A549 (cell line): ENCODE measurements at regions not wholly inside any gene's neighbourhood (a gene's known extent, or its start where the extent isn't known, plus 50 kb on each side); places are given as distances from the start of the nearest gene placed in this dataset.

Source experiments
- CEBPB ChIP-seq, 2 experiments: fragments of >200 bp in 1 of 2; sonication (Bioruptor Twin) in 1 of 2; formaldehyde crosslinking in 1 of 2; IDR thresholded peaks; 2 replicates each; pipeline ENCODE4 v1.6.1; 2012 to 2016
- CHD2 ChIP-seq: fragments of 150-350 bp; IDR thresholded peaks from 2 replicates; pipeline ENCODE4 v1.6.1; 2014; ENCODE audit warnings: low read length; ENCODE audit not compliant: partially characterized antibody
- CHD4 ChIP-seq: fragments of 200-600 bp; sonication (generic); IDR thresholded peaks from 2 replicates; pipeline ENCODE4 v1.6.1; 2016; ENCODE audit warnings: antibody characterized with exemption, mild to moderate bottlenecking, borderline replicate concordance
- FOSL2 ChIP-seq, 2 experiments: fragments of 450-650 bp in 1 of 2; fragments of >200 bp in 1 of 2; sonication (Bioruptor Twin) in 1 of 2; formaldehyde crosslinking; IDR thresholded peaks; 2 replicates each; pipeline versions ENCODE4 v1.5.0 to v1.6.1; 2016 to 2020; ENCODE audit warnings: mild to moderate bottlenecking in 1 of 2, moderate library complexity in 1 of 2
- HOXA7 ChIP-seq: fragments of 250-450 bp; sonication (Bioruptor Pico); IDR thresholded peaks from 2 replicates; pipeline ENCODE4 v1.5.0; 2020; ENCODE audit warnings: mild to moderate bottlenecking, moderate library complexity
- MAX ChIP-seq: IDR thresholded peaks from 2 replicates; pipeline ENCODE4 v1.6.1; 2012
- MYC ChIP-seq: IDR thresholded peaks from 2 replicates; pipeline ENCODE4 v1.6.1; 2012; ENCODE audit warnings: mild to moderate bottlenecking, inconsistent platforms, low read length, improper control_type of control experiment, borderline replicate concordance
- POLR2A ChIP-seq: IDR thresholded peaks from 2 replicates; pipeline ENCODE4 v1.6.1; 2012; ENCODE audit warnings: mild to moderate bottlenecking, low read length
- SMC3 ChIP-seq: fragments of >200 bp; sonication (Bioruptor Twin); formaldehyde crosslinking; IDR thresholded peaks from 3 replicates; pipeline ENCODE4 v1.6.1; 2018; ENCODE audit warnings: inconsistent platforms
- USF2 ChIP-seq: fragments of 450-650 bp; IDR thresholded peaks from 2 replicates; pipeline ENCODE4 v1.6.1; 2014; ENCODE audit warnings: antibody characterized with exemption
- ZNF302 ChIP-seq: fragments of 250-450 bp; sonication (Bioruptor Pico); IDR thresholded peaks from 2 replicates; pipeline ENCODE4 v1.9.0; 2021; ENCODE audit warnings: inconsistent platforms, mild to moderate bottlenecking, moderate library complexity
- TF ChIP-seq, protein P1 (sequence below): fragments of 200-600 bp; sonication (generic); IDR thresholded peaks from 2 replicates; pipeline ENCODE4 v1.6.1; 2016; ENCODE audit warnings: antibody characterized with exemption, mild to moderate bottlenecking, moderate library complexity
- TF ChIP-seq, protein P2 (sequence below): fragments of >200 bp; sonication (Bioruptor Twin); formaldehyde crosslinking; IDR thresholded peaks from 3 replicates; pipeline ENCODE4 v1.5.1; 2016

GRCh38 chr5:12626556-12626955 is 722.3 kb upstream of the CTNND2 start:
- TF ChIP-seq CEBPB (IDR thresholded peaks at IDR 0.05) (no peak), MAX (no peak), SMC3 (no peak), USF2 (no peak), ZNF302 (CRISPR knock-in tag) (no peak), POLR2A (no peak), CHD4 (no peak), FOSL2 (IDR thresholded peaks at IDR 0.05) (no peak), FOSL2 (CRISPR knock-in tag; IDR thresholded peaks at IDR 0.05) (no peak), CHD2 (no peak), HOXA7 (CRISPR knock-in tag) (no peak), MYC (no peak)
- TF ChIP-seq, protein P1, sequence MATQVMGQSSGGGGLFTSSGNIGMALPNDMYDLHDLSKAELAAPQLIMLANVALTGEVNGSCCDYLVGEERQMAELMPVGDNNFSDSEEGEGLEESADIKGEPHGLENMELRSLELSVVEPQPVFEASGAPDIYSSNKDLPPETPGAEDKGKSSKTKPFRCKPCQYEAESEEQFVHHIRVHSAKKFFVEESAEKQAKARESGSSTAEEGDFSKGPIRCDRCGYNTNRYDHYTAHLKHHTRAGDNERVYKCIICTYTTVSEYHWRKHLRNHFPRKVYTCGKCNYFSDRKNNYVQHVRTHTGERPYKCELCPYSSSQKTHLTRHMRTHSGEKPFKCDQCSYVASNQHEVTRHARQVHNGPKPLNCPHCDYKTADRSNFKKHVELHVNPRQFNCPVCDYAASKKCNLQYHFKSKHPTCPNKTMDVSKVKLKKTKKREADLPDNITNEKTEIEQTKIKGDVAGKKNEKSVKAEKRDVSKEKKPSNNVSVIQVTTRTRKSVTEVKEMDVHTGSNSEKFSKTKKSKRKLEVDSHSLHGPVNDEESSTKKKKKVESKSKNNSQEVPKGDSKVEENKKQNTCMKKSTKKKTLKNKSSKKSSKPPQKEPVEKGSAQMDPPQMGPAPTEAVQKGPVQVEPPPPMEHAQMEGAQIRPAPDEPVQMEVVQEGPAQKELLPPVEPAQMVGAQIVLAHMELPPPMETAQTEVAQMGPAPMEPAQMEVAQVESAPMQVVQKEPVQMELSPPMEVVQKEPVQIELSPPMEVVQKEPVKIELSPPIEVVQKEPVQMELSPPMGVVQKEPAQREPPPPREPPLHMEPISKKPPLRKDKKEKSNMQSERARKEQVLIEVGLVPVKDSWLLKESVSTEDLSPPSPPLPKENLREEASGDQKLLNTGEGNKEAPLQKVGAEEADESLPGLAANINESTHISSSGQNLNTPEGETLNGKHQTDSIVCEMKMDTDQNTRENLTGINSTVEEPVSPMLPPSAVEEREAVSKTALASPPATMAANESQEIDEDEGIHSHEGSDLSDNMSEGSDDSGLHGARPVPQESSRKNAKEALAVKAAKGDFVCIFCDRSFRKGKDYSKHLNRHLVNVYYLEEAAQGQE: no peak
- TF ChIP-seq, protein P2, sequence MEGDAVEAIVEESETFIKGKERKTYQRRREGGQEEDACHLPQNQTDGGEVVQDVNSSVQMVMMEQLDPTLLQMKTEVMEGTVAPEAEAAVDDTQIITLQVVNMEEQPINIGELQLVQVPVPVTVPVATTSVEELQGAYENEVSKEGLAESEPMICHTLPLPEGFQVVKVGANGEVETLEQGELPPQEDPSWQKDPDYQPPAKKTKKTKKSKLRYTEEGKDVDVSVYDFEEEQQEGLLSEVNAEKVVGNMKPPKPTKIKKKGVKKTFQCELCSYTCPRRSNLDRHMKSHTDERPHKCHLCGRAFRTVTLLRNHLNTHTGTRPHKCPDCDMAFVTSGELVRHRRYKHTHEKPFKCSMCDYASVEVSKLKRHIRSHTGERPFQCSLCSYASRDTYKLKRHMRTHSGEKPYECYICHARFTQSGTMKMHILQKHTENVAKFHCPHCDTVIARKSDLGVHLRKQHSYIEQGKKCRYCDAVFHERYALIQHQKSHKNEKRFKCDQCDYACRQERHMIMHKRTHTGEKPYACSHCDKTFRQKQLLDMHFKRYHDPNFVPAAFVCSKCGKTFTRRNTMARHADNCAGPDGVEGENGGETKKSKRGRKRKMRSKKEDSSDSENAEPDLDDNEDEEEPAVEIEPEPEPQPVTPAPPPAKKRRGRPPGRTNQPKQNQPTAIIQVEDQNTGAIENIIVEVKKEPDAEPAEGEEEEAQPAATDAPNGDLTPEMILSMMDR: no peak
